Lower lobe of right lung (tissue), 2 donors: ENCODE measurements at regions not wholly inside any gene's neighbourhood (a gene's known extent, or its start where the extent isn't known, plus 50 kb on each side); places are given as distances from the start of the nearest gene placed in this dataset.

Experiments
- ATAC-seq, 2 donors: fragments of 200-7000 bp; cut with Tn5 transposase; one replicate each; pipeline ENCODE4 v1.9.1; 2020 to 2022; ENCODE audit warnings: mild to moderate bottlenecking in 2 of 2, moderate library complexity in 2 of 2
- DNase-seq: peaks from one replicate; pipeline ENCODE4 v3.0.0-alpha.2; 2020
- H3K27ac ChIP-seq: fragments of 200-600 bp; one replicate; pipeline ENCODE4 v1.8.0; 2022
- H3K27me3 ChIP-seq: fragments of 200-600 bp; one replicate; pipeline ENCODE4 v1.8.0; 2022; ENCODE audit warnings: low read depth
- H3K36me3 ChIP-seq: fragments of 200-600 bp; one replicate; pipeline ENCODE4 v1.8.0; 2022; ENCODE audit warnings: mild to moderate bottlenecking
- H3K4me1 ChIP-seq: fragments of 200-600 bp; one replicate; pipeline ENCODE4 v1.8.0; 2022
- H3K4me3 ChIP-seq: fragments of 200-600 bp; one replicate; pipeline ENCODE4 v1.8.0; 2022; ENCODE audit warnings: mild to moderate bottlenecking
- H3K9me3 ChIP-seq: fragments of 200-600 bp; one replicate; pipeline ENCODE4 v1.8.0; 2022
- intact Hi-C: fragments of 100-400 bp; cut with DNase I; formaldehyde crosslinking; loops from one replicate; pipeline ENCODE4 v1.11.0; 2022
- TF ChIP-seq, protein P1 (sequence below): fragments of 200-600 bp; IDR thresholded peaks from one replicate; pipeline ENCODE4 v1.8.0; 2022; ENCODE audit warnings: antibody characterized with exemption, mild to moderate bottlenecking
- donor health status: DM: no; HTN: yes; CAD: no; lungs with severe emphysema.

DNA sequence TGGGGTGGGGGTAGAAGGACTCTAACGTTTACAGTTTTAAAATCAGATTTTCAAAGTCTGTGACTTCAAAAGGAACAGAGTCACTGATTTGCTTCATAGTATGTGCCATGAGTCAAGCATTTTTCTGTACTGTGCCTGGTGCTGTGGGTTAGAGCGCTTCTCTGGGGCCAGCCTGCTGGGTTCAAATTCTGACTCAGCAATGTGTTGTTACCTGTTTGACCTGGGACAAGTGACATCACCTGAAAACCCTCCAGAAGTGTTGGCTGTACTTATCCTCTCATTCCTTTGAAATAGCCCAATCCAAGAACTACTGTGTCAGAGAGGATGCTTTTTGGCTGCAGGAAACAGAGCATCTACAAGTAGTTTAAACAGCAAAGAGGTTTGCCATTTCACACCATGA, 101.7 kb downstream of the LSM3 start:
- no peaks in the 10 kb centered on the region for H3K9me3 ChIP-seq
- ATAC-seq (no peak), DNase-seq (no peak)
- H3K27ac ChIP-seq, result no peak overlapping the region
- TF ChIP-seq, protein P1, sequence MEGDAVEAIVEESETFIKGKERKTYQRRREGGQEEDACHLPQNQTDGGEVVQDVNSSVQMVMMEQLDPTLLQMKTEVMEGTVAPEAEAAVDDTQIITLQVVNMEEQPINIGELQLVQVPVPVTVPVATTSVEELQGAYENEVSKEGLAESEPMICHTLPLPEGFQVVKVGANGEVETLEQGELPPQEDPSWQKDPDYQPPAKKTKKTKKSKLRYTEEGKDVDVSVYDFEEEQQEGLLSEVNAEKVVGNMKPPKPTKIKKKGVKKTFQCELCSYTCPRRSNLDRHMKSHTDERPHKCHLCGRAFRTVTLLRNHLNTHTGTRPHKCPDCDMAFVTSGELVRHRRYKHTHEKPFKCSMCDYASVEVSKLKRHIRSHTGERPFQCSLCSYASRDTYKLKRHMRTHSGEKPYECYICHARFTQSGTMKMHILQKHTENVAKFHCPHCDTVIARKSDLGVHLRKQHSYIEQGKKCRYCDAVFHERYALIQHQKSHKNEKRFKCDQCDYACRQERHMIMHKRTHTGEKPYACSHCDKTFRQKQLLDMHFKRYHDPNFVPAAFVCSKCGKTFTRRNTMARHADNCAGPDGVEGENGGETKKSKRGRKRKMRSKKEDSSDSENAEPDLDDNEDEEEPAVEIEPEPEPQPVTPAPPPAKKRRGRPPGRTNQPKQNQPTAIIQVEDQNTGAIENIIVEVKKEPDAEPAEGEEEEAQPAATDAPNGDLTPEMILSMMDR, result no peak
- peaks cover 4% of the 10 kb centered on the region for H3K27me3 ChIP-seq
- H3K4me1 ChIP-seq, result no peaks in the 10 kb centered on the region
- no peak overlapping the region for H3K4me3 ChIP-seq
- intact Hi-C loops, result no loop called here
- no peaks in the 10 kb centered on the region for H3K36me3 ChIP-seq

DNA sequence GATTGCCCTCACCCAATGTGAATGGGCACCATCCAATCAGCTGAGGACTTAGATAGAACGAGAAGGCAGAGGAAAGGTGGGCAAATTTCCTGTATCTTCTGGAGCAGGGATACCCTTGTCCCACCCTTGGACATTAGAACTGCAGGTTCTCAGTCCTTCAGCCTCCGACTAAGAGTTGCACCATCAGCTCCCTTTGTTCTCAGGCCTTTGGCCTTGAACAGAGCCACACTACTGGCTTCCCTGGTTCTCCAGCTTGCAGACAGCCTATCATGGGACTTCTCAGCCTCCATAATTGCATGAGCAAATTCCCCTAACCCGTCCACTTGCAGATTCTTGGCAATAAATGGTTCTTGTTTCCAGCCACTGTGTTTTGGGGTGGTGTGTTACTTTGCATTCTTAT, 102.4 kb downstream of the LSM3 start:
- Histone ChIP-seq H3K36me3 (no peaks in the 10 kb centered on the region), H3K4me1 (no peaks in the 10 kb centered on the region), H3K27ac (no peak overlapping the region), H3K4me3 (no peak overlapping the region), H3K27me3 (peaks cover 4% of the 10 kb centered on the region), H3K9me3 (no peaks in the 10 kb centered on the region)
- TF ChIP-seq, protein P1, result no peak
- intact Hi-C loops, result no loop called here
- ATAC-seq (no peak), DNase-seq (no peak)

DNA sequence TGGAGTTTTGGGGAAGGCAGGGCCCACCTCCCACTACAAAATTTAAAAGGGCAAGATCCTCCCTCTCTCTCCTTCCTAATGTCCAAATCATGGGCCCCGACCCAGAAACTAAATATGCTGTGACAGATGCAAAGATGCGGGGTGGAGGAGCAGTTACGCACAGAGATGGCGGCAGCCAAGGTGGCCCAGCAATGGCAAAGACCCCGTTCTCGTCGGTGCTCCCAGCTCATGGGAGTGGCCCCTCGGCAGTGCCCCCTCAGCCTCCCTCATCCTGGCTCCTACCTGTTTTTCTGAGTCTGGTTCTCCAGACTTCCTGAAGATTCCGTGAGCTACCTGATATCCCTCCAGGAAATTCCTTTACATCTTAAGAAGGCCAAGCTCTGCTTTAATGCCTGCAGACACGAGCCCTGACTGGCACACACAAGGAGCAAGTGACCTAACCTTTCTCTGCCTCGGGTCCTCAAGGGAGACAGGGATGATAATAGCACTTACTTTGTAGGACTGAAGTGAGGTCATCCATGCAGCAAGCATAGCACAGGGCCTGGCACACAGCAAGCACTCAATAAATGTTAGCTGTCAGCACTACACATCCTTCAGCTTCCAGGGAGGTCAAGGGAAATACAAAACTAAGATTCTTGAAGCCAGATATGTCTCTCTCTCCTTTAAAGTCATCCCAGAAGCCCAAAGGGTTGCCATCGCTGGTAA, 103.5 kb downstream of the LSM3 start:
- intact Hi-C loops, result no loop called here
- ATAC-seq (no peak), DNase-seq (no peak)
- Histone ChIP-seq H3K27me3 (peaks cover 4% of the 10 kb centered on the region), H3K4me3 (no peak overlapping the region), H3K4me1 (no peaks in the 10 kb centered on the region), H3K27ac (no peak overlapping the region), H3K9me3 (no peaks in the 10 kb centered on the region), H3K36me3 (no peaks in the 10 kb centered on the region)
- TF ChIP-seq, protein P1, result no peak

DNA sequence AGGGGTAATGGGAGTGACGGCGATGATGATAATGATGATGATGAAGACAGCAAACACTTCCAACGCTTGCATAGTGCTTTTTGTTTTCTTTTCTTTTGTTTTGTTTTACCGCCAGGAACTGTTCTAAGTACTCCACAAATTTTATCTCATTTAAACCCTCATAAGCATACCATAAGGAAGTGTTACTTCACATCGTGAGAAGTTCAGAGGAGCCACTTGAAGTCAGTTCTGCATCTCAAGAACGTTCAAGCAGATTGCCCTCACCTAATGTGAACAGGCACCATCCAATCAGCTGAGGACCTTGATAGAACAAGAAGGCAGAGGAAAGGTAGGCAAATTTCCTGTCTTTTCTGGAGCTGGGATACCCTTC, 104.1 kb downstream of the LSM3 start:
- ATAC-seq, result no peak
- peaks cover 4% of the 10 kb centered on the region for H3K27me3 ChIP-seq
- no peaks in the 10 kb centered on the region for H3K9me3 ChIP-seq
- no peak overlapping the region for H3K4me3 ChIP-seq
- no peaks in the 10 kb centered on the region for H3K4me1 ChIP-seq
- H3K27ac ChIP-seq, result no peak overlapping the region
- TF ChIP-seq, protein P1, result no peak
- no peaks in the 10 kb centered on the region for H3K36me3 ChIP-seq
- no peak for DNase-seq
- intact Hi-C loops, result no loop called here

DNA sequence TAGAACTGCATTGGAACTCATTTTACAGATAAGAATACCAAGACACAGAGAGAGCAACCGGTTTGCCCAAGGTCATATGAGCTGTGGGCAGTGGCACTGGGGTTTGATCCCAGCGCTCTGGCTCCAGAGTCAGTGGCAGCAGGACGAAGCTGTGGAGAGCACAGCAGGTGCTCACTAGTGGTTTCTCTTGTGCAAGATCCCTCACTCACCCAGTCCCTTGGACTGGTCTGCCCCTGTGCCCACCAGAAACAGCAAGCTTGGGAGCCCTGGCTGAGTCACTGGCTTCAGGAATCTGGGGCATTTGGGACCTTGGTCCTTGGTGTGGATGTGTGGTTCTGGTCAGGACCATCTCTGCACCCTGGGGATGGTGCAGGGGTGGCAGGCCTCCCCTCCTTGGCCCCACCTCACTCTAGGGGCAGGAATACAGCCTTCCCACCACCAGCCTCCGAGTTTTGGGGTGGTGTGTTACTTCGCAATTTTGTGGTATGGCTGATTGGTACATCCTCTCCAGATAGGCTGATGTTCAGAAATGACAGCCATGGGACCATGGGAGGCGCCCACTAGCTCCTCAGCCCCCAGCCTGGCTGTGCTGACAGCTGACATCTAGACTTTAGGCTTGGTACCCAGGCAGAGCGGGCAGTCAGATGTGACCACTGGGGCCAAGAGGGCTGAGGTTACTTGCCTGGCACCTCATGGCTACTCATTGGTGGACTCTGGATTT, 104.6 kb downstream of the LSM3 start:
- peak in 1 of 2 donors; percentile 5 for ATAC-seq
- peaks cover 4% of the 10 kb centered on the region for H3K27me3 ChIP-seq
- no peaks in the 10 kb centered on the region for H3K9me3 ChIP-seq
- H3K36me3 ChIP-seq, result no peaks in the 10 kb centered on the region
- TF ChIP-seq, protein P1, result no peak
- no peak overlapping the region for H3K27ac ChIP-seq
- H3K4me3 ChIP-seq, result no peak overlapping the region
- H3K4me1 ChIP-seq, result no peaks in the 10 kb centered on the region
- DNase-seq, result no peak
- intact Hi-C loops, result no loop called here
